RWPE2 (cell line): ENCODE measurements at regions not wholly inside any gene's neighbourhood (a gene's known extent, or its start where the extent isn't known, plus 50 kb on each side); places are given as distances from the start of the nearest gene placed in this dataset.
A peak's percentile ranks its signal among the peaks of the same experiment; 100 is the strongest.

Experiments
- ATAC-seq: fragments of 200-7000 bp; cut with Tn5 transposase; 3 replicates; pipeline ENCODE4 v1.9.1; 2021; ENCODE audit warnings: low read depth
- DNase-seq: peaks from one replicate; pipeline ENCODE4 v3.0.0-alpha.2; 2020; ENCODE audit warnings: low spot score
- H3K27ac ChIP-seq: fragments of 450-650 bp; 2 replicates; pipeline ENCODE4 v1.5.1; 2017; ENCODE audit warnings: mild to moderate bottlenecking; ENCODE audit not compliant: poor library complexity, severe bottlenecking
- H3K27me3 ChIP-seq: fragments of 250-450 bp; sonication (Bioruptor Pico); 2 replicates; pipeline ENCODE4 v1.5.1; 2021; ENCODE audit warnings: mild to moderate bottlenecking, moderate library complexity; ENCODE audit not compliant: insufficient read depth, poor library complexity, severe bottlenecking
- H3K36me3 ChIP-seq: fragments of 250-450 bp; sonication (Bioruptor Pico); 2 replicates; pipeline ENCODE4 v1.5.1; 2020; ENCODE audit warnings: low read depth, mild to moderate bottlenecking, moderate library complexity
- H3K4me1 ChIP-seq: fragments of 250-450 bp; sonication (Bioruptor Pico); 2 replicates; pipeline ENCODE4 v1.5.1; 2021; ENCODE audit warnings: mild to moderate bottlenecking, moderate library complexity; ENCODE audit not compliant: insufficient read depth, poor library complexity, severe bottlenecking
- H3K4me3 ChIP-seq: fragments of 250-450 bp; sonication (Bioruptor Pico); 2 replicates; pipeline ENCODE4 v1.5.1; 2021; ENCODE audit warnings: mild to moderate bottlenecking, moderate library complexity; ENCODE audit not compliant: severe bottlenecking
- H3K9me3 ChIP-seq: fragments of 250-450 bp; sonication (Bioruptor Pico); 2 replicates; pipeline ENCODE4 v1.5.1; 2021; ENCODE audit warnings: mild to moderate bottlenecking, moderate library complexity; ENCODE audit not compliant: severe bottlenecking
- CTCF ChIP-seq: fragments of 450-650 bp; IDR thresholded peaks from one replicate; pipeline ENCODE4 v1.5.1; 2017; ENCODE audit warnings: mild to moderate bottlenecking, moderate library complexity; ENCODE audit not compliant: poor library complexity, severe bottlenecking

GRCh38 chr11:106391771-106392420, 314.4 kb downstream of the AASDHPPT start:
- H3K9me3 ChIP-seq, result peaks cover 8% of the 10 kb centered on the region
- no peak overlapping the region for H3K4me3 ChIP-seq
- H3K27ac ChIP-seq, result peak overlapping the region; percentile 87
- DNase-seq (no peak), ATAC-seq (peak; percentile 89)
- no peaks in the 10 kb centered on the region for H3K36me3 ChIP-seq
- no peaks in the 10 kb centered on the region for H3K27me3 ChIP-seq
- no peak for TF ChIP-seq CTCF
- peaks cover 36% of the 10 kb centered on the region for H3K4me1 ChIP-seq

- Histone ChIP-seq H3K36me3 (no peaks in the 10 kb centered on the region), H3K4me3 (no peak overlapping the region), H3K27ac (no peak overlapping the region), H3K9me3 (peaks cover 9% of the 10 kb centered on the region), H3K4me1 (peaks cover 34% of the 10 kb centered on the region), H3K27me3 (no peaks in the 10 kb centered on the region)
- DNase-seq, result no peak
- no peak for TF ChIP-seq CTCF
- ATAC-seq, result no peak
Observed at GRCh38 chr11:106395716-106396349, 318.4 kb downstream of the AASDHPPT start.

GRCh38 chr11:106397787-106398501, 320.5 kb downstream of the AASDHPPT start:
- DNase-seq, result no peak
- H3K36me3 ChIP-seq, result no peaks in the 10 kb centered on the region
- peaks cover 16% of the 10 kb centered on the region for H3K4me1 ChIP-seq
- no peaks in the 10 kb centered on the region for H3K27me3 ChIP-seq
- H3K27ac ChIP-seq, result peak overlapping the region; percentile 93
- no peak for ATAC-seq
- TF ChIP-seq CTCF, result no peak
- H3K9me3 ChIP-seq, result peaks cover 9% of the 10 kb centered on the region
- H3K4me3 ChIP-seq, result no peak overlapping the region

- Histone ChIP-seq H3K27me3 (no peaks in the 10 kb centered on the region), H3K4me1 (peaks cover 16% of the 10 kb centered on the region), H3K9me3 (peaks cover 9% of the 10 kb centered on the region), H3K4me3 (no peak overlapping the region), H3K36me3 (no peaks in the 10 kb centered on the region), H3K27ac (peak overlapping the region; percentile 93)
- no peak for TF ChIP-seq CTCF
- DNase-seq (no peak), ATAC-seq (peak; percentile 44)
Observed at GRCh38 chr11:106398502-106399075, 321.1 kb downstream of the AASDHPPT start.
